ENCODE measurements at regions not wholly inside any gene's neighbourhood (a gene's known extent, or its start where the extent isn't known, plus 50 kb on each side); places are given as distances from the start of the nearest gene placed in this dataset.

GRCh38 chr1:234549447-234550021, 60.4 kb downstream of the IRF2BP2 start:
- TF ChIP-seq CTCF (IDR thresholded peaks at IDR 0.05) (no peak), POLR2A (IDR thresholded peaks at IDR 0.05) (no peak)

Measured in thyroid gland (tissue), 4 donors.